Uterus (tissue), 2 donors: ENCODE measurements at regions not wholly inside any gene's neighbourhood (a gene's known extent, or its start where the extent isn't known, plus 50 kb on each side); places are given as distances from the start of the nearest gene placed in this dataset.

Experiments
- CTCF ChIP-seq, 4 experiments: fragments of 200-600 bp in 2 of 4; fragments of 450-650 bp in 2 of 4; sonication (generic) in 2 of 4; IDR thresholded peaks; one replicate each; pipeline ENCODE4 v1.5.1; 2016 to 2019; ENCODE audit warnings: antibody characterized with exemption in 4 of 4, mild to moderate bottlenecking in 2 of 4, moderate library complexity in 1 of 4
- POLR2A ChIP-seq, 2 donors: fragments of 450-650 bp; IDR thresholded peaks; one replicate each; pipeline ENCODE4 v1.6.1; 2016; ENCODE audit warnings: antibody characterized with exemption in 2 of 2, mild to moderate bottlenecking in 1 of 2, moderate library complexity in 1 of 2

- TF ChIP-seq CTCF (IDR thresholded peaks at IDR 0.05) (no peak), POLR2A (IDR thresholded peaks at IDR 0.05) (no peak)
Observed at GRCh38 chr22:27492566-27493201, 308.9 kb downstream of the MN1 start.
